ENCODE measurements at regions not wholly inside any gene's neighbourhood (a gene's known extent, or its start where the extent isn't known, plus 50 kb on each side); places are given as distances from the start of the nearest gene placed in this dataset.
A peak's percentile ranks its signal among the peaks of the same experiment; 100 is the strongest.

GRCh38 chr4:80145739-80146138 lies 51.6 kb upstream of the PRDM8 start:
- H3K9me3 ChIP-seq (ENCODE audit: control insufficient read depth, low read length): no peaks in the 10 kb centered on the region
- H3K4me3 ChIP-seq (ENCODE audit: low read length): no peak overlapping the region
- no peak for DNase-seq (ENCODE audit: low read depth)
- H3K36me3 ChIP-seq (ENCODE audit: control insufficient read depth, insufficient read depth, low read length, severe bottlenecking): no peaks in the 10 kb centered on the region
- H3K9ac ChIP-seq (ENCODE audit: low read length): no peak overlapping the region
- no peaks in the 10 kb centered on the region for H3K27me3 ChIP-seq (replicated peaks; ENCODE audit: control insufficient read depth, insufficient read depth, low read length)
- H3K4me1 ChIP-seq (ENCODE audit: control insufficient read depth, insufficient read depth, low read length): peaks cover 10% of the 10 kb centered on the region

DNA sequence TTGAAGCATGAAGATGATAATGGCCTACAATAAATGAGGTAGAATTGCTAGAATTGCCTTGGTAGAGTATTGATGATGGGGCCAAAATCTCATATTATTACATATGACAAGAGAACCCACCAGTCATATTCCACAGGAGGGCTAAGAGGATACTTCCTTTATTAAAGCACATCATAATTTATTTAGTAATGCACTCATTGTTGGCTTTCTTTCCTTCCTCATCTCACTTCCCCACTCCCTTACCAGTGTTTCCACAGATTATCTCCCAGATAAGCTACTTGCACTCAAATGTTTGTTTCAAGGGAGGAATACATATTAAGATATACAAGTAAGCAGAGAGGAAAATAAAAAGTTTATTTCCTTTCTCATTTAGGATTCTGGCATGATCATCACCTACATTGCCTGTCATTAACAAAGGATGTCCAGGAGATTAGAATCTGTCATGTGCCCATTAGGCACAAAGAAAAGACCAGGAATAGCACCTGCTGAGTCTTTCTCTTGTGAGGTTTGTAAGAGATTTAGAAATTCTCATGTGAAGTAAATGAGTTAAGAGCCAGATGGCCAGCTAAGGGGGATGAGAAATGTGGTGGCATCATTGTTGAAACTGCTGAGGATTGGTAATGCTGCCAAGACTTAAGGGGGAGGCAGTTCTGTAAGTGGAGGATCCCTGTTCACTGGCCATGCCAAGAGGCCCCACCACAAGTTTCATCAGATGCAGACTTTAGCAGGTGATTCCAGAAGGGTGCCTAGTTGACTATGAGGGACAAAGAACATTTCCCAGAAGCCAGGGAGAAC lies 52.4 kb upstream of the PRDM8 start:
- Histone ChIP-seq H3K36me3 (ENCODE audit: control insufficient read depth, insufficient read depth, low read length, severe bottlenecking) (no peaks in the 10 kb centered on the region), H3K9me3 (ENCODE audit: control insufficient read depth, low read length) (no peaks in the 10 kb centered on the region)

DNA sequence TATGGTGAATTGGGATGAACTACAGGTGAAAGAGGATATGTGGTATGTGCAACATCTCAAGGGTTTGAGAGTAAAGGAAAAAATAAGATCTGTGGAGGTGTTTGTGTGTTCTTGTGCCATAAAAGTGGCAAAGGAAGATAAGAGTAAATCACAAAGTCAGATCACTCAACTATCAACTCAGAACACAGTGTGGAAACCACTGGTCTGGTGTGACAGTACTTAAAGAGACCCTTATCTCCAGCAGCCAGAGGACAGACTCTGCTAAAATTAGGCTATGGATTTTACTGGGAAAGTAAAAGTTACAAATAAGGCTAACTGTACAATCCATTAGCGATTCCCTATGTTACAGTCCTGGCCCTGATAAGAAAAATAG lies 54.0 kb upstream of the PRDM8 start:
- no peaks in the 10 kb centered on the region for H3K36me3 ChIP-seq (ENCODE audit: control insufficient read depth, insufficient read depth, low read length, severe bottlenecking)
- no peaks in the 10 kb centered on the region for H3K27me3 ChIP-seq (replicated peaks; ENCODE audit: control insufficient read depth, insufficient read depth, low read length)
- no peak overlapping the region for H3K4me3 ChIP-seq (ENCODE audit: low read length)
- H3K4me1 ChIP-seq (ENCODE audit: control insufficient read depth, insufficient read depth, low read length): peaks cover 10% of the 10 kb centered on the region
- DNase-seq (ENCODE audit: low read depth): no peak
- no peaks in the 10 kb centered on the region for H3K9me3 ChIP-seq (ENCODE audit: control insufficient read depth, low read length)
- no peak overlapping the region for H3K9ac ChIP-seq (ENCODE audit: low read length)

More for the DNA sequence above, 52.4 kb upstream of the PRDM8 start:
- no peak for DNase-seq (ENCODE audit: low read depth)
- Histone ChIP-seq H3K9ac (ENCODE audit: low read length) (no peak overlapping the region), H3K4me3 (ENCODE audit: low read length) (no peak overlapping the region), H3K4me1 (ENCODE audit: control insufficient read depth, insufficient read depth, low read length) (peaks cover 10% of the 10 kb centered on the region), H3K27me3 (replicated peaks; ENCODE audit: control insufficient read depth, insufficient read depth, low read length) (no peaks in the 10 kb centered on the region)

GRCh38 chr4:80142394-80143306 lies 54.7 kb upstream of the PRDM8 start:
- Histone ChIP-seq H3K27me3 (replicated peaks; ENCODE audit: control insufficient read depth, insufficient read depth, low read length) (no peaks in the 10 kb centered on the region), H3K36me3 (ENCODE audit: control insufficient read depth, insufficient read depth, low read length, severe bottlenecking) (no peaks in the 10 kb centered on the region), H3K9me3 (ENCODE audit: control insufficient read depth, low read length) (no peaks in the 10 kb centered on the region), H3K4me1 (ENCODE audit: control insufficient read depth, insufficient read depth, low read length) (peaks cover 10% of the 10 kb centered on the region), H3K4me3 (ENCODE audit: low read length) (no peak overlapping the region), H3K9ac (ENCODE audit: low read length) (no peak overlapping the region)
- peak; percentile 47 for DNase-seq (ENCODE audit: low read depth)

DNA sequence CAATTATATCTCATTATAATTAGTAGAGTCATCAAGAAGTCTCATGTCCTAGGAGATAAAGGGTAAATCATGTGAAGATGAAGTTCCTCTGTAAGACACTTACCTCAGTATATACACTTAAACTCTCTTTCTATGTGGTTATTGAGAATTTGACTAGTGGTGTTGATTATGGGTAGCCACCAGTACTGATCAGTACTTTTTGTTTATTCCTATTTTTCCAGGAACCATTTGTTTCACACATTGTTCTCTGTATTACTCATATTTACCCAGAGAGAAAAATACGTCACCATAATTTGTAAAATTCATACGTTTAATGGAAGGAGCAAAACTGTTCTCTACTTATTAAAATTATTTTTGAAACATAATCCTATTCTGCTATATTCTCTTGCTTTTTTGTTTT lies 55.8 kb upstream of the PRDM8 start:
- H3K4me3 ChIP-seq (ENCODE audit: low read length): no peak overlapping the region
- H3K27me3 ChIP-seq (replicated peaks; ENCODE audit: control insufficient read depth, insufficient read depth, low read length): no peaks in the 10 kb centered on the region
- H3K36me3 ChIP-seq (ENCODE audit: control insufficient read depth, insufficient read depth, low read length, severe bottlenecking): no peaks in the 10 kb centered on the region
- H3K4me1 ChIP-seq (ENCODE audit: control insufficient read depth, insufficient read depth, low read length): peaks cover 10% of the 10 kb centered on the region
- no peak for DNase-seq (ENCODE audit: low read depth)
- no peaks in the 10 kb centered on the region for H3K9me3 ChIP-seq (ENCODE audit: control insufficient read depth, low read length)
- H3K9ac ChIP-seq (ENCODE audit: low read length): no peak overlapping the region

- Histone ChIP-seq H3K27me3 (replicated peaks; ENCODE audit: control insufficient read depth, insufficient read depth, low read length) (no peaks in the 10 kb centered on the region), H3K9me3 (ENCODE audit: control insufficient read depth, low read length) (no peaks in the 10 kb centered on the region), H3K4me3 (ENCODE audit: low read length) (no peak overlapping the region), H3K36me3 (ENCODE audit: control insufficient read depth, insufficient read depth, low read length, severe bottlenecking) (no peaks in the 10 kb centered on the region), H3K4me1 (ENCODE audit: control insufficient read depth, insufficient read depth, low read length) (peaks cover 10% of the 10 kb centered on the region), H3K9ac (ENCODE audit: low read length) (no peak overlapping the region)
- DNase-seq (ENCODE audit: low read depth): no peak
Observed at GRCh38 chr4:80140194-80140593, 57.1 kb upstream of the PRDM8 start.

GRCh38 chr4:80139671-80140070 lies 57.6 kb upstream of the PRDM8 start:
- Histone ChIP-seq H3K36me3 (ENCODE audit: control insufficient read depth, insufficient read depth, low read length, severe bottlenecking) (no peaks in the 10 kb centered on the region), H3K9ac (ENCODE audit: low read length) (no peak overlapping the region), H3K4me1 (ENCODE audit: control insufficient read depth, insufficient read depth, low read length) (peaks cover 10% of the 10 kb centered on the region), H3K9me3 (ENCODE audit: control insufficient read depth, low read length) (no peaks in the 10 kb centered on the region), H3K27me3 (replicated peaks; ENCODE audit: control insufficient read depth, insufficient read depth, low read length) (no peaks in the 10 kb centered on the region), H3K4me3 (ENCODE audit: low read length) (no peak overlapping the region)
- no peak for DNase-seq (ENCODE audit: low read depth)

- Histone ChIP-seq H3K4me3 (ENCODE audit: low read length) (no peak overlapping the region), H3K9ac (ENCODE audit: low read length) (no peak overlapping the region)
- DNase-seq (ENCODE audit: low read depth): peak; percentile 36
Observed at GRCh38 chr4:80138551-80139538, 58.5 kb upstream of the PRDM8 start.

GRCh38 chr4:80137631-80138030 lies 59.7 kb upstream of the PRDM8 start:
- H3K9me3 ChIP-seq (ENCODE audit: control insufficient read depth, low read length): no peaks in the 10 kb centered on the region
- DNase-seq (ENCODE audit: low read depth): no peak
- no peaks in the 10 kb centered on the region for H3K27me3 ChIP-seq (replicated peaks; ENCODE audit: control insufficient read depth, insufficient read depth, low read length)
- H3K36me3 ChIP-seq (ENCODE audit: control insufficient read depth, insufficient read depth, low read length, severe bottlenecking): no peaks in the 10 kb centered on the region
- no peak overlapping the region for H3K4me3 ChIP-seq (ENCODE audit: low read length)
- H3K9ac ChIP-seq (ENCODE audit: low read length): no peak overlapping the region
- H3K4me1 ChIP-seq (ENCODE audit: control insufficient read depth, insufficient read depth, low read length): peaks cover 7% of the 10 kb centered on the region

More at GRCh38 chr4:80138551-80139538, 58.5 kb upstream of the PRDM8 start:
- H3K36me3 ChIP-seq (ENCODE audit: control insufficient read depth, insufficient read depth, low read length, severe bottlenecking): no peaks in the 10 kb centered on the region
- no peaks in the 10 kb centered on the region for H3K27me3 ChIP-seq (replicated peaks; ENCODE audit: control insufficient read depth, insufficient read depth, low read length)
- H3K9me3 ChIP-seq (ENCODE audit: control insufficient read depth, low read length): no peaks in the 10 kb centered on the region
- H3K4me1 ChIP-seq (ENCODE audit: control insufficient read depth, insufficient read depth, low read length): peaks cover 10% of the 10 kb centered on the region

DNA sequence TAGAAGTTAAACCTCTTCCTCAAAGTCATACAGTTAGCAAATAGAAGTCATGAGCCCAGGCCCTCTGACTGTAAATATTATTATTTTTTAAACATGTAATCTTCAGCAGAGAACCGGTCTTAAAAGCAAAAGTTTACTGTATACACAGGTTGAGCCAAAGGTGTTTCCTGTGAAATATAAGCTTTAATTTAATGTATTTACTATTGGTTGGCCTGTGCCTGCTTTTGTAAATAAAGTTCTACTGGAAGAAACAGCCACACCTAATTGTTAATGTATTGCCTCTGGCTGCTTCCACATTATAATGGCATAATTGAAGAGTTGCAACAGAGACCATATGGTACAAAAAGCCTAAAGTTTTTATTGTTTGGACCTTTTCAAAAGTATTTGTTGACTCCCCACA lies 61.0 kb upstream of the PRDM8 start:
- no peaks in the 10 kb centered on the region for H3K36me3 ChIP-seq (ENCODE audit: control insufficient read depth, insufficient read depth, low read length, severe bottlenecking)
- no peaks in the 10 kb centered on the region for H3K4me1 ChIP-seq (ENCODE audit: control insufficient read depth, insufficient read depth, low read length)
- H3K4me3 ChIP-seq (ENCODE audit: low read length): no peak overlapping the region
- H3K9me3 ChIP-seq (ENCODE audit: control insufficient read depth, low read length): no peaks in the 10 kb centered on the region
- H3K9ac ChIP-seq (ENCODE audit: low read length): no peak overlapping the region
- H3K27me3 ChIP-seq (replicated peaks; ENCODE audit: control insufficient read depth, insufficient read depth, low read length): no peaks in the 10 kb centered on the region
- DNase-seq (ENCODE audit: low read depth): no peak
